HUES64 (cell line): ENCODE measurements at regions not wholly inside any gene's neighbourhood (a gene's known extent, or its start where the extent isn't known, plus 50 kb on each side); places are given as distances from the start of the nearest gene placed in this dataset.

Experiments
- H3K27ac ChIP-seq: 2 replicates; pipeline ENCODE4 v1.7.0; 2013; ENCODE audit warnings: low read depth, low read length, inconsistent platforms
- H3K27me3 ChIP-seq: 2 replicates; pipeline ENCODE4 v1.6.1; 2013; ENCODE audit warnings: mild to moderate bottlenecking, low read length; ENCODE audit not compliant: insufficient read depth
- H3K36me3 ChIP-seq: 2 replicates; pipeline ENCODE4 v1.6.1; 2013; ENCODE audit warnings: mild to moderate bottlenecking, low read length; ENCODE audit not compliant: insufficient read depth
- H3K4me1 ChIP-seq: 2 replicates; pipeline ENCODE4 v1.6.1; 2013; ENCODE audit warnings: mild to moderate bottlenecking, low read length, moderate library complexity; ENCODE audit not compliant: insufficient read depth
- H3K4me3 ChIP-seq: 2 replicates; pipeline ENCODE4 v1.5.1; 2013; ENCODE audit warnings: mild to moderate bottlenecking, low read length, moderate library complexity
- H3K9ac ChIP-seq: 2 replicates; pipeline ENCODE4 v1.6.1; 2013; ENCODE audit warnings: mild to moderate bottlenecking, low read depth, low read length
- H3K9me3 ChIP-seq: 2 replicates; pipeline ENCODE4 v1.6.1; 2013; ENCODE audit warnings: low read depth, low read length; ENCODE audit not compliant: insufficient read depth
- WGBS: fragments of 150-250, 120-280 bp; methylation state at CpG from one replicate; pipeline ENCODE4 v1.1.7; 2013; ENCODE audit warnings: missing lambda C conversion rate; 5-methylcytosine and 5-hydroxymethylcytosine counted together

- Histone ChIP-seq H3K36me3 (no peaks in the 10 kb centered on the region), H3K9ac (no peak overlapping the region), H3K9me3 (no peaks in the 10 kb centered on the region), H3K27me3 (no peaks in the 10 kb centered on the region), H3K4me1 (peaks cover 28% of the 10 kb centered on the region), H3K27ac (no peak overlapping the region), H3K4me3 (no peak overlapping the region)
- 100% methylated on average over 2 of the region's 2 CpGs for WGBS
These were observed 593.2 kb downstream of the ELAVL2 start for GRCh38 chr9:23232831-23233230.

GRCh38 chr9:23243523-23243922, 582.5 kb downstream of the ELAVL2 start:
- WGBS, result 100% methylated on average over 1 of the region's 1 CpG
- no peaks in the 10 kb centered on the region for H3K9me3 ChIP-seq

GRCh38 chr9:23245067-23245466, 581.0 kb downstream of the ELAVL2 start:
- no peaks in the 10 kb centered on the region for H3K27me3 ChIP-seq
- H3K9me3 ChIP-seq, result no peaks in the 10 kb centered on the region
- H3K4me3 ChIP-seq, result no peak overlapping the region
- no peak overlapping the region for H3K27ac ChIP-seq
- H3K36me3 ChIP-seq, result no peaks in the 10 kb centered on the region
- no peak overlapping the region for H3K9ac ChIP-seq
- no peaks in the 10 kb centered on the region for H3K4me1 ChIP-seq

More at GRCh38 chr9:23243523-23243922, 582.5 kb downstream of the ELAVL2 start:
- no peaks in the 10 kb centered on the region for H3K27me3 ChIP-seq
- H3K9ac ChIP-seq, result no peak overlapping the region
- H3K36me3 ChIP-seq, result no peaks in the 10 kb centered on the region
- H3K27ac ChIP-seq, result no peak overlapping the region
- H3K4me3 ChIP-seq, result no peak overlapping the region
- no peaks in the 10 kb centered on the region for H3K4me1 ChIP-seq

GRCh38 chr9:23254404-23255184, 571.4 kb downstream of the ELAVL2 start:
- Histone ChIP-seq H3K9ac (no peak overlapping the region), H3K9me3 (no peaks in the 10 kb centered on the region), H3K4me1 (no peaks in the 10 kb centered on the region), H3K36me3 (no peaks in the 10 kb centered on the region), H3K27ac (no peak overlapping the region), H3K27me3 (no peaks in the 10 kb centered on the region), H3K4me3 (no peak overlapping the region)
- WGBS, result 89% methylated on average over 7 of the region's 9 CpGs

GRCh38 chr9:23255346-23255745, 570.7 kb downstream of the ELAVL2 start:
- H3K4me1 ChIP-seq, result no peaks in the 10 kb centered on the region

GRCh38 chr9:23258569-23258968, 567.5 kb downstream of the ELAVL2 start:
- H3K4me1 ChIP-seq, result no peaks in the 10 kb centered on the region
- WGBS, result 91% methylated on average over 1 of the region's 1 CpG
- no peaks in the 10 kb centered on the region for H3K27me3 ChIP-seq
- H3K9ac ChIP-seq, result no peak overlapping the region
- H3K9me3 ChIP-seq, result no peaks in the 10 kb centered on the region
- H3K27ac ChIP-seq, result no peak overlapping the region
- H3K36me3 ChIP-seq, result no peaks in the 10 kb centered on the region
- H3K4me3 ChIP-seq, result no peak overlapping the region

More at GRCh38 chr9:23255346-23255745, 570.7 kb downstream of the ELAVL2 start:
- 100% methylated on average over 3 of the region's 3 CpGs for whole genome bisulfite sequencing
- Histone ChIP-seq H3K27me3 (no peaks in the 10 kb centered on the region), H3K4me3 (no peak overlapping the region), H3K9me3 (no peaks in the 10 kb centered on the region), H3K36me3 (no peaks in the 10 kb centered on the region), H3K27ac (no peak overlapping the region), H3K9ac (no peak overlapping the region)

- H3K4me3 ChIP-seq, result no peak overlapping the region
- H3K4me1 ChIP-seq, result no peaks in the 10 kb centered on the region
- H3K27me3 ChIP-seq, result no peaks in the 10 kb centered on the region
- no peaks in the 10 kb centered on the region for H3K9me3 ChIP-seq
- no peak overlapping the region for H3K9ac ChIP-seq
- no peaks in the 10 kb centered on the region for H3K36me3 ChIP-seq
- H3K27ac ChIP-seq, result no peak overlapping the region
These were observed 547.5 kb downstream of the ELAVL2 start for GRCh38 chr9:23278561-23278960.

GRCh38 chr9:23287390-23287789, 538.6 kb downstream of the ELAVL2 start:
- Histone ChIP-seq H3K27ac (no peak overlapping the region), H3K9me3 (no peaks in the 10 kb centered on the region), H3K36me3 (no peaks in the 10 kb centered on the region), H3K4me1 (peaks cover 7% of the 10 kb centered on the region), H3K27me3 (no peaks in the 10 kb centered on the region), H3K4me3 (no peak overlapping the region), H3K9ac (no peak overlapping the region)
- WGBS, result no CpG with 5 or more reads among the region's 1 CpG

- H3K4me3 ChIP-seq, result no peak overlapping the region
- H3K27ac ChIP-seq, result no peak overlapping the region
- peaks cover 7% of the 10 kb centered on the region for H3K4me1 ChIP-seq
- WGBS, result 72% methylated on average over 2 of the region's 4 CpGs
- no peak overlapping the region for H3K9ac ChIP-seq
- no peaks in the 10 kb centered on the region for H3K9me3 ChIP-seq
- no peaks in the 10 kb centered on the region for H3K36me3 ChIP-seq
- H3K27me3 ChIP-seq, result no peaks in the 10 kb centered on the region
These were observed 537.5 kb downstream of the ELAVL2 start for GRCh38 chr9:23288545-23288944.

GRCh38 chr9:23290973-23291372, 535.1 kb downstream of the ELAVL2 start:
- WGBS, result 93% methylated on average over 4 of the region's 4 CpGs
- H3K27ac ChIP-seq, result no peak overlapping the region
- no peak overlapping the region for H3K4me3 ChIP-seq
- peaks cover 7% of the 10 kb centered on the region for H3K4me1 ChIP-seq
- no peaks in the 10 kb centered on the region for H3K9me3 ChIP-seq
- H3K27me3 ChIP-seq, result no peaks in the 10 kb centered on the region
- H3K36me3 ChIP-seq, result no peaks in the 10 kb centered on the region
- H3K9ac ChIP-seq, result no peak overlapping the region

GRCh38 chr9:23302281-23302680, 523.8 kb downstream of the ELAVL2 start:
- no peak overlapping the region for H3K9ac ChIP-seq
- WGBS, result 95% methylated on average over 4 of the region's 4 CpGs

GRCh38 chr9:23306731-23307130, 519.3 kb downstream of the ELAVL2 start:
- H3K36me3 ChIP-seq, result no peaks in the 10 kb centered on the region
- no peak overlapping the region for H3K9ac ChIP-seq
- H3K4me1 ChIP-seq, result no peaks in the 10 kb centered on the region
- WGBS, result over 99% methylated on average over 3 of the region's 3 CpGs
- H3K27me3 ChIP-seq, result no peaks in the 10 kb centered on the region
- no peaks in the 10 kb centered on the region for H3K9me3 ChIP-seq
- H3K4me3 ChIP-seq, result no peak overlapping the region
- H3K27ac ChIP-seq, result no peak overlapping the region

More at GRCh38 chr9:23302281-23302680, 523.8 kb downstream of the ELAVL2 start:
- Histone ChIP-seq H3K36me3 (no peaks in the 10 kb centered on the region), H3K4me1 (no peaks in the 10 kb centered on the region), H3K9me3 (no peaks in the 10 kb centered on the region), H3K4me3 (no peak overlapping the region), H3K27me3 (no peaks in the 10 kb centered on the region), H3K27ac (no peak overlapping the region)
